ENCODE measurements at regions not wholly inside any gene's neighbourhood (a gene's known extent, or its start where the extent isn't known, plus 50 kb on each side); places are given as distances from the start of the nearest gene placed in this dataset.
A peak's percentile ranks its signal among the peaks of the same experiment; 100 is the strongest.

DNA sequence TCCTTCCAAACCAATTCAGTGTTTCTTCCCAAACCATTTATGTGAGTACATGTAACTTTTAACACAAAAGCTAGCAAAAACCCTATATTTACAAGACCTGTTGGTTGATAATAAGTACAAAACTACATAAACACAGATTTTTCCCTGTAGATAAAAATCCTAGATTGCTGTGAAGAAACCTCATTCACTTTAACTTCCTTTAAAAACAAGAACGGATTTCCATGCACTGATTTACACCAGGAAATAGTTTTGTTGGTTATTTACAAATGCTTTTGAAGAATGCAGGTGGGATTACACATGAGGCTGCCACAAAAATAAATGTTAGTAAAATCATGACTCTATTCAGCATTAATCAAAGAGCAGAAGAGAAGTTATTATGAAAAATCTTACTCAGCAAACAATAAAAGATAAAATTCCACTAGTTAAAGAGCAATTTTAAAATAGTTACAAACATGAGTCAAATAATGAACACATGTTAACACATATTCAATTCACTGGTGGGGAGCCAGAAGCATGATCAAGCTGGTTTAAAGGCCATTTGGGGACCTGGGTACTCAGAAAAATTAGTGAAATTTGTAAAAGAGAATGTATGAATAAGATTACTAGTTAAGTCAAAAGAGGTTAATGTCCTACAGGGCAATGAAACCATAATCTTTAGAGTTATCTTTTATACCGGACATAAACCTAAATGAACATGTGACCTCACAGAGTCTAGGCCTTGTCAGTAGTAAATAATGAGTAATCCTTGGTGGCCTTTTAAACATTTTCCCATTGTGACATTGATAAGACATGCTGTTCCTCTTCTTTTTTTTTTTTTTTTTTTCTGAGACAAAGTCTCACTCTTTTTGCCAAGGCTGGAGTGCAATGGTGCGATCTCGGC is 79.9 kb downstream of the PHLDA1 start:
- Histone ChIP-seq H3K9me3 (no peaks in the 10 kb centered on the region), H3K36me3 (no peaks in the 10 kb centered on the region), H3K27ac (no peak overlapping the region), H3K27me3 (no peaks in the 10 kb centered on the region), H3K4me1 (peaks cover 7 to 21% of the 10 kb centered on the region in 2 donors), H3K4me3 (replicated peaks in 1 of 3) (no peak overlapping the region)
- TF ChIP-seq POLR2A (IDR thresholded peaks at IDR 0.05), result no peak
- TF ChIP-seq CTCF (IDR thresholded peaks at IDR 0.05), result no peak
- WGBS, 2 donors, result 76 to 85% methylated on average over 4 of the region's 4 CpGs
- intact Hi-C loops (cut with DNase I), result no loop called here
- DNase-seq, result no peak

DNA sequence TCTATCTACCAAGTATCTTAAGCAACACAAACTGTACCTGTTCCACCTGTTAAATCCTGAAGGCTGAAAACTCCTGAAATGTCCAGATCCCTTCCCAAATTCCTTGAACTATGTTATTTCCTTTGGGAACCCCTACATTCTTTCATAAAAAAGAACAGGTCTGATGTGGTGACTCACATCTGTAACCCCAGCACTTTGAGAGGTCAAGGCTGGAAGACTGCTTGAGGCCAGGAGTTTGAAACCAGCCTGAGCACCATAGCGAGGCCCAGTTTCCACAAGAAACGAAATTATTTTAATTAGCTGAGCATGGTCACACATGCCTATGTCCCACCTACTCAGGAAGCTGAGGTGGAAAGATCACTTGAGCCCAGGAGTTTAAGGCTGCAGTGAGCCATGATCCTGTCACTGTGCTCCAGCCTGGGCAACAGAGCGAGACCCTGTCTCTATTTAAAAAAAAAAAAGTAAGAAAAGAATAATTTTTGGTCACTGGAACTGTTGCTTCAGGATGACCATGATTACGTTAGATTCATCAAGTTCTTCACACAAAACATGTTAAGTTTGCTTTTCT is 84.3 kb downstream of the PHLDA1 start:
- Histone ChIP-seq H3K9me3 (no peaks in the 10 kb centered on the region), H3K4me3 (replicated peaks in 1 of 3) (no peak overlapping the region), H3K27me3 (no peaks in the 10 kb centered on the region), H3K36me3 (no peaks in the 10 kb centered on the region), H3K4me1 (peaks cover 4 to 10% of the 10 kb centered on the region in 2 donors), H3K27ac (no peak overlapping the region)
- 87 to 89% methylated on average over 4 of the region's 4 CpGs for WGBS, 2 donors
- intact Hi-C loops (cut with DNase I), result no loop called here
- DNase-seq, result no peak
- TF ChIP-seq CTCF (IDR thresholded peaks at IDR 0.05) (no peak), POLR2A (IDR thresholded peaks at IDR 0.05) (no peak)

DNA sequence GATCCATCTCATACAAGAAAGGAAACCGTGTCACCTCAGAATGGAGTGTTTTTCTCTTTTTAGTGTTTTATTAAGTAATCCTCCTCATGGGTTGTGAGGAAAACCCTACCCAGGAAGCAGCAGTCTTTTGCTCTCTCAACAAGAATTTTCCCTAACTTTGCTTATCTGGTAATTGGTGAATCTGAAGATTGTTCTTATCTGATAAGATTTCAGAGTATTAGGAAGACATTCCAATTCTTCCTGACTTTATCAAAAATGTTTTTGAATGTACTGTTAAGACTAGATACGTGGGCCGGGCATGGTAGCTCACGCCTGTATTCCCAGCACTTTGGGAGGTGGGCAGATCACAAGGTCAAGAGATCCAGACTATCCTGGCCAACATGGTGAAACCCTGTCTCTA is 86.0 kb downstream of the PHLDA1 start:
- Histone ChIP-seq H3K27ac (no peak overlapping the region), H3K36me3 (no peaks in the 10 kb centered on the region), H3K9me3 (no peaks in the 10 kb centered on the region), H3K4me3 (replicated peaks in 1 of 3) (no peak overlapping the region), H3K27me3 (no peaks in the 10 kb centered on the region), H3K4me1 (peaks cover 4 to 10% of the 10 kb centered on the region in 2 donors)
- intact Hi-C loops (cut with DNase I), result no loop called here
- no peak for DNase-seq
- WGBS, 2 donors, result 97 to 100% methylated on average over 4 of the region's 4 CpGs
- TF ChIP-seq CTCF (IDR thresholded peaks at IDR 0.05) (no peak), POLR2A (IDR thresholded peaks at IDR 0.05) (no peak)

DNA sequence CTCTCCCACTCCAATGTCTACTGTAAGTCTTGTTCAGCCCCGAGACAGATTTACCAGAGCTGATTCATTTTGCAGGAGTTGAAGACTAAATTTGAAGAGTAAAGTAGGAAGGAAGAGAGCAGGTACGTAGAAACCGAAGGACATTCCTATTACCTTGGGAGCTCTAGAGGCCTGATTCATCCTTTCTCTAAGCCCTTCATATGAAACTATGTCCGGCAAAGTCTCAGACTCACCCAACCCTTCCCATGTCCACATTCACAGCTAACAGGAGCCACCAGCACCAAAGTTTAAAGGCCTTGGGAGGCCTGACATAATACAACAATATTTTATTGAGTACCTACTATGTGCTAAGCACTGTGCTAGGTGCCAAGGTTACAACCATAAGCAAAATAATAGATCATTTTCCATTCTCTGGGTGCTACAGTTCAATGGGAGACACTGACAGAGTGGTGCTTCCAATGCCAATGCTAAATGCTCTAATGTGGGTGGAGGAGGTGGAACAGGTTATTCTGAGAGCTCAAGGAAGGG is 86.6 kb downstream of the PHLDA1 start:
- no peak for TF ChIP-seq POLR2A (IDR thresholded peaks at IDR 0.05)
- TF ChIP-seq CTCF (IDR thresholded peaks at IDR 0.05), result no peak
- Histone ChIP-seq H3K4me1 (peaks cover 4 to 10% of the 10 kb centered on the region in 2 donors), H3K36me3 (no peaks in the 10 kb centered on the region), H3K27ac (peak overlapping the region in 1 of 3 donors; percentile 52), H3K27me3 (no peaks in the 10 kb centered on the region), H3K4me3 (replicated peaks in 1 of 3) (no peak overlapping the region), H3K9me3 (no peaks in the 10 kb centered on the region)
- 92 to 96% methylated on average over 4 of the region's 4 CpGs for WGBS, 2 donors
- intact Hi-C loops (cut with DNase I), result no loop called here
- no peak for DNase-seq

Measured in thyroid gland (tissue), 4 donors.